Putamen (tissue), 1 donor: ENCODE measurements at regions not wholly inside any gene's neighbourhood (a gene's known extent, or its start where the extent isn't known, plus 50 kb on each side); places are given as distances from the start of the nearest gene placed in this dataset.
A peak's percentile ranks its signal among the peaks of the same experiment; 100 is the strongest.

Experiments used
- DNase-seq: peaks from one replicate; pipeline ENCODE4 v3.0.0-alpha.2; 2016; ENCODE audit warnings: low spot score

DNA sequence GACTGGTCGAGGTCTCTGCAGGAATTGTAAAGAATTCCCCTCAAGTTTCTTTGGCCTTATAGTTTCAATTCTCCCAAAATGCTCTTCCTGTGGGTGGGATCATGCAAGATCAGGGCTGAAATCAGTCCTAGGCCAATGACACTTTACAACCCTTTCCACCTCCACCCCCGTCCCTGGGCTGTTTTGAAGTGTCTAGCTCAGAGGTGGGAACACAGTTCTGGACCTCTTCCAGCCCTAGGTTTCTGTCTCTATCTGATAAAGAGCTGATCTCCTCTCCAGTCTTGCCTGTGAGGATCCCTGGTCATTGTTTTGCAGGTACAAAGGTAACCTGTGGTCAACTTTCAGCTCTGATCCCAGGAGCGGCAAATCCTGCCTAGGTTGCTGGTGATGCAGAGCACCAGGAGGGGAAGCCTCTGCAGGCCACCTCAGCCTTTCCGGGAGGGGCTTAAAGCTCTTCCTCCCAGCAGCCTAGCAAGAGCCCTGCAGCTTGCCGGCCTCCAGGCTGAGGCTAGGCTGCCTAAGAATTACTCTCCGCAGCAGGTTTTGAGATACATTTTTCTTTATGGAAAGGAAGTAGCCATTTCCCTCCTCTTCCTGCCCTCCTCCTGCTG is 69.8 kb upstream of the WIPF1 start:
- no peak for DNase-seq

DNA sequence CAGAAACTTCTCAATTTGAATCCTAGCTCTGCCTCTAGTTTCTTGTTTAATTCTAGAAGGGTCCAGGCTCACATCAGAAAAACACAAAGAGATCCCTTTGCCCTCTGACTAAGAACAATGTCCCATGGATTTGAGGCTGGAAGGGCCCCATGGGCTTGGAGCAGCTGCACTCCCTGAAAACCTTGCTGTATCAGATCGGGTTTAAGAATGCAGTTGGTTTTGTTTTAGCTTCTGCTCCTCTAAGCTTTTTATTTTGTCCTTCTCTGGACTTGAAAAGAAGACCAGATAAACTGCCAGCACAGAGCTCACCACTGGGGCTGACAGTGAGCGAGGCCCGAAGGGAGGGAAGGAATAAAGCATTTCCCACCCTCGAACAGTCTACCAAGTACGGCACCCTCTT is 69.2 kb upstream of the WIPF1 start:
- DNase-seq, result peak; percentile 57

- DNase-seq, result no peak
Measured at GRCh38 chr2:174666312-174666711, 68.7 kb upstream of the WIPF1 start.

DNA sequence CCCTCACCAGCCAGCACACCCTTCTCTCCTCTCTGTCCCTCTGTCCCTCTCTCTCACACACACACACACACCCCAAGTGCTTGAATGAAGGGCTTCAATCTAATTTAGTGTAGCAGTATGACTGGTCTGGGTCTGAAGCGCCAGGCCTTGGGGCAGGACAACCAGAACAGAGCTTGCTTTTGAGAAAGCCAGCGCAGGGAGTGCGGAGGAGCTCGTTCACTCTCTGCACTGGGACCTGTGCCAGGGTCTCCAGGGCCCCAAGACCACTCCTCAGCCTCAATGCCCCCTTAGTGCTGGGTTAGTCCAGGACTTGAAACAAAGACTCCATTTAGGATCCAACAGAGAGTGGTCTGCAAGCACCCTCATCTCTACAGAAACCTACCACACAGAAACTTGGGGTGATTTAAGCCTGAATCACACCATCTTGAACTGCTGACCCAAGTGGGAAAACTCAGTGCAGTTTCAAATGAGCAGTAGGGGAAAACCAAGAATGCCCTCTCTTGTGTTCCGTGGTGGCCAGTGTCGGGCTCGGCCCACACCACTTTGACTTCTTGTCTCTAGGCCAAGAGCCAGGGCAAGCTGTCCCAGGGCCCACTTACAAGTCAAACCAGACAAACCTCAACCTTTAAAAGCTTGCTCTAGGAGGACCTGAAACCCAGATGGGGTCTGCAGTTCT is 66.6 kb upstream of the WIPF1 start:
- DNase-seq, result no peak

- DNase-seq, result no peak
Measured at GRCh38 chr2:174663550-174663949, 65.9 kb upstream of the WIPF1 start.

DNA sequence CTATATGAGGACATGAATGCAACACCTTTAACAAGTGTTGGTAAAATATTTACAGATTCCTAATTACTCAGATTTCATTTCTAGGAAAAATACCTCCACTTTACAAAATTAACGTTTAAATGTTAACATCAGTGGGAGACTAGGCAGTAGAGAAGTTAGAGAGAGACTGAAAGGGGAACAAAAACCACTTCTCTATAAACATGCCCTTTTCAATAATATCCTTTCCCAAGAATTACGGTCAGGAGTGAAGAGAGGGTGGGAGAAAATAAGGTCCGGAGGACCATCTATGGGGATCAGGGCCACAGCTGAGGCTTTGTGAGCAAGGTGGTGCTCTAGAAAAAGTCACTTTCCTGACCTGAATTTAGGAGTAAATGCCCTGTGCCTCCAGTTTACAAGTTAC is 65.3 kb upstream of the WIPF1 start:
- no peak for DNase-seq

- no peak for DNase-seq
Measured at GRCh38 chr2:174662459-174662858, 64.9 kb upstream of the WIPF1 start.

DNA sequence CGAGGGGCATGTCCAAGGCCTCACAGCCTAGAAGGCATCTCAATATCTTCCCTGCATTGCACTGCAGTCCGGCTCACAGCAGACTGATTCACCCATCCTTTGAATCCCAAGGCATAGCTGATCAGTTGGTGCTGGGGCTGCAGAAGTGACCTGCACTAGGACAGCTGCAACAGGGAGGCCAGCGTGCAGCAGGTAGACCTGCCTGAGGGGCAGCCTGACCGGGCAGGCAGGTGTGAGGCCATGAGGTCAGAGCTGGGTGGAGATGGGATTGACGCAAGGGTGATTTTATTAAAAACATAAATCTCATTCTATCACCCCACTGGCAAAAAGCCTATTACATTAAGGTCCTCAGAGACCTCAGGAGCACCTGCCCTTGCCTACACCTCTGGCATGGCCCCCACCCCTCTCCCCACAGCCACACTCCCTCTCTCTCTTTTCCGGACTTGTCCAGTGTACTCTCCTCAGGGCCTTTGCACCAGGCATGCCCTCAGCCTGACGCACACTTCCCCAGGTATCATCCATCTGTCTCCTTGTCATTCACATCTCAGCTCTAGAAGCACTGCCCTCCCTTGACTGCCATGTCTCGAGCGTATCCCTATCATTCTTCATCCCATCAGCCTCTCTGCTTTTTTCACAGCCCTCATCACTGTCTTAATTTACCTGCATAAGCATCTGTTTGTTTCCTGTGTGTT is 63.5 kb upstream of the WIPF1 start:
- DNase-seq, result no peak

DNA sequence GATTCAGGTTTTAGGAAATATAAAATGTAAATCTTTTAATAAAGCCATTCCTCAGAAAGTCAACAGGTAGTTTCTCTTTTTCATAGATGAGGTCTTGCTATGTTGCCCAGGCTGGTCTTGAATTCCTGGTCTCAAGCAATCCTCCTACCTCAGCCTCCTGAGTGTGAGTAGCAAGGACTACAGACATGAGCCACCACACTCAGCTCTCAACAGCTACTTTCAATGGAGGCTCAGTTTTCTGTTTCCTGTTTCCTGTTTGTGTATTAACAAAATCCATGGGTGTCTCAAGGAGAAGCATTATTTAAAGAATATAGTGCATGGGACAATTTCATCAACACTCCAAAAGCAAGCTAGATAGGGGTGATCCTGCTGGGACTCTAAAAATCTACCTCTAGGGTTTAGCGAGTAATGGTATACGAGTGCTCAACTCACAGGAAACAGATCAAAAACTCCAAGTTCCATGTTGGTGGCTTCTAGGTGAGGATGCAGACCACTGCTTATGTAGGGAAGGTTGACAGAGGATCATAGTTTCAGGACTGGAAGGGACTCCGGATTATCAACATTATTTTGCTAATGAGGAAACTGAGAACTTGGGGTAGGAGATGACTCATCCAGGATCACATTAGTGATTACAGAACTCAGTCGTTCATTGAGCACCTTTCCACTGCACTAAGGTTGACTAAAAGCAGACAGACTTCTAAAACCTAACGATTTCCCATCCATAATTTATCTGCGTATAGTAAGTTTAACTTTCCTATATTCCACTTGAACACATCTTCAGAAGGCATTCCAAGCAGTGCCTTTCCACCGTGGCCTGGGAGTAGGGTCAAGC is 61.7 kb upstream of the WIPF1 start:
- no peak for DNase-seq

DNA sequence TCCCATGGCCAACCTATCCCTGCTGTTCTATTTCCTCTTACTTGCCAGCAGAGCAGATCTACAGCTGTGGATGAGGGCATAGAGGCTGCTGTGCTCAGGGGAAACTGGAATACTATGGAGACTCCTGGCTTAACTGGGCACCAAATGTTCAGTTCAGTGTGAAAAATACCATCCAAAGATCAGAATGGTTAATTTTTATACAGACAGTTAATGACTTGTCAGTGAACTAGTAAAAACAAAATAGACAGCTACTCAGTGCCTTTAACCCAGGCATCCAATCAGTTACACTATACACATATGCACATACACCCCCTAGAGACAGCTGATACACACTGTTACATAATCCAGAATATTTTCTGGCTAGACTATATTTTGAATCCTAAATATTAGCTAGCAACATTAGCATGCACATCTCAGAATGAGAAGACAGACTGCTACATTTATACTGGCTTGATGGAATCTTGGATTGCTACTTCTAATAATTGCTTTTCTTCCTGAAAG is 59.1 kb upstream of the WIPF1 start:
- no peak for DNase-seq

DNA sequence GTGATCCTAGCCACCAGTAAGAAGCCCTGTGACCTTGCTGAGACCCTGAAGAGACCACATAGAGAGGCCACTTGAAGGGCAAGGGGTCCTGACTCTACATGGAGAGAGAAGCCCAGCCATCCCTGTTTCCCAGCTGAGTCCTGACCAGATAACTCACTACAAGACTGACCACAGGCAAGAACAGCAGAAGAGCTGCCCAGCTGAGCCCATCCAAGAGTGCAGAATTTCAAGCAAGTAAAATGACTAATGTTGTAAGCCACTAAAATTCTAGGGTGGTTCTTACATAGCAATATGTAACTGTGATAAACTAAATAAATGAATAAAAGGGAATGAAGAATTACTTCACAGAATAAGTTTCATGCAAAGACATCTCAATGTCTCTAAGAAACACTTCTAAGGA is 58.4 kb upstream of the WIPF1 start:
- DNase-seq, result no peak

DNA sequence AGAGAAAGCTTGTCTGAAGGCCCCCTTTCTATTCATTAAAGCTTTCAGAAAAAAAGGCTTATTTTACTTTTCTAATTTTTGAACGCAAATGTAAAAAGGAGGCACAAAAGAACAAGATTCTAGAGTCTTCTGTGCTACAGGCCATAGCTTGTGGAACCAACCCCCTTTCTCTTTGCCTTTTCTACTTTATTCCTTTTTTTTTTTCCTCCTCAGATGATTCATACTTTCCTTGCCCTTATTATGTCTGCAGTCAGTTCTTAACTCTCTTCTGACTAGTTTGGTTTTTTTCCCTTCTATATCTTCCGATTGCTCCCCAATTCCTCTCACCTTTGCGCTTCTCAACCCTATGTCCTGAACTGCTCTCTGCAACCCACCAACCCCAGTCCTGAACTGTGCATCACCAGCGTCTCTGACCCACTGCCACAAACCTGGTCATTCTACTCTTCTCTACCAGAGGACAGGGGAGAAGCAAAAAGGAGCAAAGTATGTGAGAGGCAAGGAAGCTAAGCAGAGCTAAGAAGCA is 56.9 kb upstream of the WIPF1 start:
- DNase-seq, result no peak

GRCh38 chr2:174648896-174649295 is 51.3 kb upstream of the WIPF1 start:
- DNase-seq, result no peak
